Muscle of back (tissue), 3 donors: ENCODE measurements at regions not wholly inside any gene's neighbourhood (a gene's known extent, or its start where the extent isn't known, plus 50 kb on each side); places are given as distances from the start of the nearest gene placed in this dataset.
"Not testable (repeated sequence)": the region's sequence is repeated elsewhere in the genome, so short reads cannot be mapped to it uniquely, and the experiment has no call there.

Source experiments
- DNase-seq, 3 donors: peaks; one replicate each; pipeline versions ENCODE4 v3.0.0 to v3.0.0-alpha.2; 2013

DNA sequence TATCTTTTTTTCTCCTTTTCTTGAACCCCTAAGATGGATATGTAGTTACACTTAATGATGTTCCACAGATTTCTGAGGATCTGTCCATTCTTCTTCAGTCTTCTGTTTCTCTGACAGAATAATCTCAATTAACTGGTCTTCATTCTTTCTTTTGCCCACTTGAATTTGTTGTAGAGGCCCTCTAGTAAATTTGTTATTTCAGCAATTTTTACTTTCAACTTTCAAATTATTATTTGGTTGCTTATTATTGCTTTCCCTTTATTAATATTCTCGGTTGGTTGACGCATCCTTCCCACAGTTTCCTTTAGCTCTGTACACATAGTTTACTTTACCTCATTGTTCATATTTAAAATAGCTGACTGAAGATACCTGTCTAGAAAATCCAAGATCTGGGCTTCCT, 1013.7 kb upstream of the CNTN5 start:
- DNase-seq: no peak

DNA sequence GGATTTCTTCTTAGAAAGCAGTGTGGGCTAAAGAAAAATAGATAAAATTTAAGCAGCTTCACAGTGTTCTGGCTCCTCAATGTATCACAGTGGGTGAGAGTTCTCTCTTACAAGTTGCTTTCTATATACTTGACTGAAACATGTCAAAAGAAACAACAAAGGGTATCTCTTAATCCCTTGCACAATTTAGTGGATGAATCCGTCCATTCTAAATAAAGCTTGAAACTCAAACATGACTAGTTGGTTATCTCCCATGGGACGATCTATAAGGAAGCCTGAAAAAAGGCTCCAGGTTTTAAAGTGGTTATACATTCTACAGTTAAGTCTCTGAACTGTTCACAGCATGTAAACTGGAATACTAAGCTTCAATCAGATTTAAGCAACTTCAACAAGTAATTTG, 993.1 kb upstream of the CNTN5 start:
- no peak for DNase-seq

DNA sequence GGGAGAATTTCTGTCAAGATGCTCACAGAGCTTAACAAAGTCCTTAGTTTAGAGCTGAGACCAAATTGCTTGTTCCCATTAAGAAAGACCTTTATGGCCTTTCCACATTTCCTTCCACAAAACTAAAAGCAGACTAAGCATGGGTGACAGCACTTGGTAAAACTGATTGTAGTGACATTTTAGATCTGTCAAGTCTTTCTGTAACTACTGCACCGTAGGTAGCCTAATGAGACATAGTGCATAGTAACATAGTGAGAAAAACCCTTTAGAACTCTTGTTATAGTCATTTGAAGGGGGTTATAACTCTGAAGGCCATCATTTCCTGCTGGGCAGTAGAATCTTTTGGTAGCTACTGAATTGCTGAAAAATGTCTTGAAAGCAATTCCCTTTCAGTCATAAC, 990.9 kb upstream of the CNTN5 start:
- no peak for DNase-seq

DNA sequence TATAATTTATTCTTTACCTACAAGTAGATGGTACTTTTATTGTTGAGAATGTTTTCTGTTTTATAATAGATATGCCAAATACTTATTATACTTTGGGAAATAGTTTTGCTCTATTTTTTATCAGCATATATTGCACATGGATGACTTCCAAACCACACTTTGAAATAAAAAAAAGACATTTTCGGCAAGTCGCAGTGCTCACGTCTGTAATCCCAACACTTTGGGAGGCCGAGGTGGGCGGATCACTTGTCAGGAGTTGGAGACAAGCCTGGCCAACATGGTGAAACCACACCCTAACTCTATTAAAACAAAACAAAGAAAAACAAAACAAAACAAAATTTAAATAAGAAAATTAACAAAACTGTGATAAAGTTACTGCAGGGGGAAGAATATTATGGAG, 983.9 kb upstream of the CNTN5 start:
- no peak for DNase-seq

DNA sequence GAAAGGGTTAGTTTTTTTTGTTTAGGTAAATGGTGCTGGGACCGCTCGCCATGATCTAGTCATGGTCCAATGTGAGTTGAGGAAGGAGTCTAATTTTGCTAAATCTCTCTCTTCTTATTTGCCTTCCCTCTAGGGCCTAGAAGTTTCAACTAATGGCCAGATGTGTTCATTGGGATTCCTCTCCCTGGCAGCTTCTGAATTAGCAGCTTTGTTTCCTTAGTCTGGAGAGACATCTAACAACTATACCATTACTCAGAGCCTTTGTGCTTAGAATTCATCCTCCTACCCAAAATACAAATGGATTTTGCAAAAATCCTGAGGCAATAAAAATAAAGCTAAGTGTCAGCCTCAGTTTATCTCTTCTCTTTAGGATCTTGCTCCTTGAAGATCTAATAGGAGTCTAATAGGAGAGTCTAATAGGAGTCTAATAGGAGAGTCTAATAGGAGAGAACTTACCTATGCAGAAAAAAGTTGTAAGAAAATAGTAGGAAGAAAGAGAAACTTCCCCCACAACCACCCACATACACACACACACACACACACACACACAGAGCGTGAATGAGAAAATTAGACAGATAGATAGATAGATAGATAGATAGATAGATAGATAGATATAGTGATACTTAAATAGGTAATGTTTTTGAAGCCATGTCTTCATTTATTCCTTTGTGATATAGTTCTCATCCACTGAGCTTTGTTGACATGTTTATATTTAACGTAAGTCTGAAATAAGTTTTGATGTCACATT, 980.5 kb upstream of the CNTN5 start:
- DNase-seq: no peak

DNA sequence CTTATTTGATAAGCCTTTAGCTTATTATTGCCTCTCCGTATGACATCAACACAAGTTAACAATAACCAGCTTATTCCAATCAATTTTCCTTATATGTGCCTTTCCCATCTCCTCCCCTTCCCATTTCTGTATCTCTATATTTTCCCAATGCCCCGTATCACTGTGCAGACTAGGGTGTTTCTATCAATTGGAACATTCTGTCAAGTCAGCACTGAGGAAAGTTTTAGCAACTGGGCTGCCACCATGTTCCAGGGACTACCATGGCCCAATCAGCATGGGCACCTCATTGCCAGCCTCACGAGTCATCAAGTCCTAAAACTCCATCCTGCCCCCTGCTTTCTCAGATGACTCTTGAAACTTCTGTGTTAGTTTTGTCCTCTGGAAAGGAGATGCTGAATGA, 973.1 kb upstream of the CNTN5 start:
- no peak for DNase-seq

DNA sequence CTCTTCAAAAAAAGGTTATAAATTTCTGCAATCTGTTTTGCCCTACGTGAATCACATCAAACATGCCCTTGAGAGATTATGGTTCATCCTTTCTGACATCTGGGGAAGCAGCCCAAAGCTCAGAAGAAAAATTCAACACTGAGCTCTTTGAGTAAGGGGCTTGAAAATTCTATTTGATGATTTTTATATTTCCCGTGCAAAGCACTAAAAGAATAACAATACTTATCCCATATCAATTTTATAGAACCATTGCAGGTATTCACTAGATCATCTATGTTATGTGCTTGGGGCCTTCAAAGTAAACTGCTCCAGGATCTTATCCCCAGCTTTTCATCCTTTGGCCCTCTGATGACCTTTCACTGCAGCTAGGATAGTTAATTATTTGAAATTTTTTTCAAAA, 966.9 kb upstream of the CNTN5 start:
- DNase-seq: no peak

DNA sequence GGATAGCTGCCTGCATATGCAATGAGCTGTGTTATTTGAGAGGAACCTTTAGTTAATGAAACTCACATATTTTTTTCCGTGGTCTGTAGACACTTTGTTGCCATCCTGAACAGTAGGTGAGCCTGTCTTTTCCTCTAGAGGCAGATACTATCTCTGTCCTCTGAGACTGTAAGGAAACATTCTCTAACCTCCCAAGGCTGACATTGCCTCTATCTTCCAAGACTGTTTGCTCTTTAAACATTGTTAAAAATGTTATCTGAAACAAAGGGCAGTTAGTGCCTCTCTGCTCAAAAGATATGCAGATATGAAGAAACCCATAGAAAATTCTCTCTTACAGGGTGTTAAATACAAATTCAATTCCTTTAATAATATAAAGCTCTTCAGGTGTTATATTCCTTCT, 963.8 kb upstream of the CNTN5 start:
- DNase-seq: no peak

DNA sequence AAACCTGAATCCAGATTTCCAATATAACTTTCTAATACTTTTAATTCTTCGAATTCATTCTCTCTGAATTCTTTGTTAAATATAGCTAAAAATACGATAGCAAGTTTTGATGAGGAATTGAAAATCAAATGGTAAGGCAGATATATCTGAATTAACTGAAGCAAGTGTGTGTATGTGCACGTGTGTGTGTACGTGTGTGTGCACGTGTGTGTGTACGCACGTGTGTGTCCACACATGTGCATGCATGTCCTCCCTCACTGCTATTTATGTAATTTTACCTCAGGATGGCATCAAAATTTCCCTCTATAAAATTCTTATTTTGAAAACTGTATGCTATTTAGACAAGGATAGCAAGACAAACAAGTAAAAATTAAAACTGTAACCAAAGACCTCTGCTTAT, 961.3 kb upstream of the CNTN5 start:
- no peak for DNase-seq

DNA sequence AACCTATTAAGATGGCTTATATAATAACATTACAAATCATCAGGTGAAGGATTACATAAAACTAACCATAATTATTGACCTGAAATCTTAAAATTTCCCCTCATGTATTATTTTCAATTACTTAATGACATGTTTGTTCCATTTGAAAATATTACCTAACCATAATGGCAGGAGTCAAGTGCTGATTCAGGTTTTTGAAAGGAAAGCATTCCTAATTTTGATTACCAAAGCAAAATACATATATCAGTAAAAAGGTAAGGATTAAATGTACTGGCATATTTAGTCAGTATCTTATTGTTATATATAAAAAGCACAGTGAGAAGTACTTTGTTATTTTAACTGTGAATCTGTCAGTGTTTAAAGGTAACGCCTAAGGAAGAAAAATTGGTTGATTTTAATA, 960.0 kb upstream of the CNTN5 start:
- no peak for DNase-seq

DNA sequence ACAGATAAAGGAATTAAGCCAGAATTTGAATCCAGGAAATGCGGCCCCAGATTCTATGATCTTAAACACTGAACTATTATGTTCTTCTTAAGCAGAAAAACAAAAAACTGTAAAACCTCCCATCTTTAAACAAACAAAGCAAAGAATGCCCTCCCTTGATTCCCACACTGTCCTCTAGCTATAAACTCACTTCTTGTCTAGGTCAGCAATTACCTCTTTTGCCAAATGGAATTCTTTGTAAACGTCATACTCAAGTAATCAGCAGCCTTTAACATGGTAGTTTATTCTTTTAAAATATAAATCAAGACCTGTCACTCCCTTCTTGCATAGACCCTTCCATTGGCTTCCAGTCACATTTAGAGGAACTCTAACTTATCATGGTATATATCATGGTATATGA, 958.9 kb upstream of the CNTN5 start:
- no peak for DNase-seq

DNA sequence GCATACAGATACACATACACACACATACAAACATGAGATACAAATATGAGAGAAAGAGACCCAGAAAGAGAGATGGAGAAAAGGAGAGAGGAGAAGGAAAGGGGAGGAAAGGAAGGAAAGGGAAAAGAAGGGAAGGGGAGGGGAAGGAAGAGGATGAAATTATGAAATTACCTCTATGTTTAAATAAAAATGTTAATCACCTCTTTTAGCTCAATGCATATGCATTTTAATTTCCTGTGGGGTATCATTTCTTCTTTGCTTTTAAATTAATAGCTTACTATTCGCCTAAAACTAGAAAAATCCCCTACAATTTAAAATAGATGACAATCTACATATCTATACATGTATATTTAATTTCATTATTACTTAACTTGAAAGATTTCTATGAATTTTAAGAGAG, 958.0 kb upstream of the CNTN5 start:
- no peak for DNase-seq

DNA sequence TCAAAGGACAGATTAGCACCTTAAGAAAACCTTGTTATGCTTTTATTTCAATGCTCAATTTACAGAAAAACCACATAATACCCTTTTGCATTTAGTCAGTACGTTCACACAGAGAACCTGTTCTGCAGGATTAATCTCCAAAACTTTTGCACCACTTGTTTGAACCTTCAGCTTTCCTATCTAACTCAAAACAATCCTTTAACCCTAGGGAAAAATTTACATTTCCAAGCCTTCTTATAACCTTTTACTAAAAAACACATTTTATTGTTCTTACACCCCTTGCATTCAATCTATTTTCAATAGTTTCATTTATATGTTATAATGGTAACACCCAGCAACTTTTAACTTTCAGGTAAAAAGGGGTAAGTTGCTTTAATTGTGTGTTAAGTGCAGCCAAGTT, 952.5 kb upstream of the CNTN5 start:
- DNase-seq: no peak

DNA sequence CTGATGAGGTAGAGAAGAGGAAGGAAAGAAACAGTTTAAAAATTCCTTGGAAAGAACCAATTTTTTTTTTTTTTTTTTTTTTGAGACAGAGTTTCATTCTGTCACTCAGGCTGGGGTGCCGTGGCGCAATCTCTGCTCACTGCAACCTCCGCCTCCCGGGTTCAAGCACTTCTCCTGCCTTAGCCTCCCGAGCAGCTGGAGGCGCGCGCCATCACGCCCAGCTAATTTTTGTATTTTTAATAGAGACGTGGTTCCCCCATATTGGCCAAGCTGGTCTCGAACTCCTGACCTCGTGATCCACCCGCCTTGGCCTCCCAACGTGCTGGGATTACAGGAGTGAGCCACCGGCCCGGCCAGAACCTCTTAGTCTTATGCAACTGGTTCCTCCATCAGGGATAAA, 951.6 kb upstream of the CNTN5 start:
- DNase-seq: not testable (repeated sequence)

DNA sequence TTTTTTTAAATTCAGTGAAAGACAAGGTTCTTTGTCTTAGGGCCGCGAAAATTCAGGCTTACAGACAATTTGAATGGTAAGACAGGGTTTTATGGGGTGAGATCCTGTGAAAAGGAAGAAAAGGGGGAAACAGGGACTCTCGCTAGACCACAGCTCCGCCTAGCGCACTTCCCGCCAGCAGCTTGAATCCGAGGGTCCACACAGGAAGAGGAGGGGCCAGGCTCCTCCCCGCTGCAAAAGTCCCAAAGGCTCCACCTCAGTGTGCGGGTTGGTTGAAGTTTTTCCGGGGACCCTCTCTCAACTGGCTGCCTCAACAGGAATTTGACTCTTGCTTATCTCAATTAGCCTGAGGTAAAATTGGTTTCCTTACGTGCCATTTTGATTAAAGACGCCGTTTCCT, 950.9 kb upstream of the CNTN5 start:
- no peak for DNase-seq

DNA sequence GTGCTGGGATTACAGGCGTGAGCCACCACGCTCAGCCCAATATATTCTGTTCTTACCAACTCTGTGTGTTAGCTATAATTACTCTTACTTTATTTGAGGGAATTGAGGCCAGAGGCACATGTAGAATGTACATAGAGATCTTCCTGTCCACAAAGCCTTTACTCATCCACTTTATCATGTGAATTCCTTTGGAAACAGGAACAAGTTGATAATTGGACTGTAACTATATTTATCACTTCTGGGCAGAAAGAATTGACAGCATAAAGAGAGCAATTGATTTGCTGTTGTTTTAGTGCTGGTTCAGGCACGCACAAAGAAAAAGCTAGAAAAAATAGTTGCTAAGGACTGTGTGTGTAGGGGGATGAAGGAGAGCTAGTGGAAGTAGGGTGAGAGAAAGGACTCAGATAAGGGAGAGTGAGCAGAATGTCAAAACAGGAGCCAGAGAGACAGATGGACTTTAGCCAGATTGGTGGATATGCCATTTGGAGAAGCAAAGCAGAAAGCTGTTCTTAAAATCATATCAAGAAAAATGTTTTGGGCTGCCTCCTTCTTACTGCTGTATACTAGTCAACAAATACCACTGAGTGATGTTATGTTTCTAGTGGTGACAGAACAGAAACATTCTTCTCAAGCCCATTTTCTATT, 929.8 kb upstream of the CNTN5 start:
- DNase-seq: peak in 1 of 3 donors; percentile 7

DNA sequence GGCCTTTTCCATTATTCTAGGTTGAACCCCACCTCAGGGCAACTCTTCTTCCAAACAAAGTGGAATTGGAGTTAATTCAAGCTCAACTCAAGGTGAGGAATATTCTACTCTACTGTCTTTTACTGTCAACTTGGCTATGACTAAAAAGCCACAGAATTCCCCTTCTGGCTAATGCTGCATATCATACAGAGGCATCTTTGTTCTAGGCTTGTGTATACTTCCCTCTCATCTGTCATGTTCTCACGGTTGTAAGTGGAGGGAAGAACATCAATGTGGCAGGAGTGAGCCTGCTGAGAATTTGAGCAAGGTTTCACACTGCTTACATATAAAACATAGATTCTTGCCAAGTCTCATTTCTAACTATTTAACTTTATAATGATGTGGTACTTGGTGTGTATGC, 921.4 kb upstream of the CNTN5 start:
- DNase-seq: no peak

DNA sequence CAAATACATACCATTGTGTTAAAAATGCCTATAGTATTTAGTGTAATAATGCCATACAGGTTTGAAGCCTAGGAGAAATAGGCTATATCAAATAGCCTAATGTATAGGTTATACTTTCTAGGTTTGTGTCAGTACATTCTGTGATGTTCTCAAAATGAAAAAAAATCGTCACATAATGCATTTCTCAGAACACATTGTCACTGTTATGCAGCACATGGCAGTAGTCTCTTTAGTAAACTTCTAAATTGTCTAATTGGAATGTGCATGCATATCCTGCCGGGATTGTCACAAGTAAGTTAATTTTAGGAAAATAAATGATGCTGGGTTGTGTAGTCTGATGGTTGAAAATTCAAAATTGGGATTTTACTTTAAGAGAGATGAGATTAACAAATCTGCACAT, 920.1 kb upstream of the CNTN5 start:
- no peak for DNase-seq

DNA sequence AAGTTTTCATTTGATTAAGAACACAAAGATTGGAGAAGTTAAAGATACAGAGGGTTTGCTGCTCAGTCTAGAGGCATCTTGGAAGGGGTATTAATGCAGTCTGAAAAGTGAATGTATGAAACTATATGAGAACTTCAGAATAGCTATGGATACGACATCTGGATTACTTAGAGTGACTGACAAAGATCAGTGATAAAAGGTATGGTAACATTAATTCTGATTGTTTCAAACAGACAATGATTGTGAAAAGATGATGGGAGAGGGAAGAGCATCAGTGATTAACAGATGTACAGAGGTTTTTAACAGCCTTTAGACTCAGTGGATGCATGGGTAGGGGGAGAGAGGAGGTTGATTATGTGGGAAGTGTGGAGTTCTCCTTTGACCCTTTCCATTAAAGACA, 919.4 kb upstream of the CNTN5 start:
- no peak for DNase-seq

DNA sequence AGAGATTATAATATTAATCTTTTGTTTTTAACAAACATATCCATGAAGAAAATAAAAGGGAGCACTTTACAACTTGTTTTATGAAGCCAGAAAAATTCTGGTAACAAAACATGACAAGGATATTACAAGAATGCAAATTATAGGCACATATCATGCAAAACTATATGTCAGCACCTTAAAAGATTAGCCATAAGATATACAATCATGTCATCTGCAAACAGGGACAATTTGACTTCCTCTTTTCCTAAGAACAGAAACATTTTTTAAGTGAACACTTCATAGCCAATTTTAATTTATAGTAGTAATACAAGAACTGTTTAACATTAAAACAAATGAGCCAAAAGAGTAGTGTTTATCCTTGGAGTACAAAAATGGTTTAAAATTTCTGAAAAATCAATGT, 916.5 kb upstream of the CNTN5 start:
- no peak for DNase-seq

DNA sequence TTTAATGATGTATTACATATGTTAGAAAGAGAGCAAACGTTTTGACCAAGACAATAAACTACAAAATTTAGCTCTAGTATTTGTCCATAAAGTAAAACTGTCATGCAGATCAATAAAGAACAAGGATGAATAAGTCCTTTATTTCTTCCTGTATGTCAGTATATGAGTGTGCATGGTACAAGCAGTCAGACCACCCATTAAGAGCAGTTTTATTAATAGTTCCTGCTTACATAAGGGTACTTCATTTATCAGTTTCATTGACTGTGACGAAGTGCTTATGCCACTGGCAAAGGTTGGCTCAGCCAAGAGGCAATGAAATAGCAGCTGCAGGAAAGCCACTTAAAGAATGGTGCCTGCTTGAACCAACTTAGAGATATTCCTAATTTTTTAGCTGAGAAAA, 913.0 kb upstream of the CNTN5 start:
- no peak for DNase-seq

DNA sequence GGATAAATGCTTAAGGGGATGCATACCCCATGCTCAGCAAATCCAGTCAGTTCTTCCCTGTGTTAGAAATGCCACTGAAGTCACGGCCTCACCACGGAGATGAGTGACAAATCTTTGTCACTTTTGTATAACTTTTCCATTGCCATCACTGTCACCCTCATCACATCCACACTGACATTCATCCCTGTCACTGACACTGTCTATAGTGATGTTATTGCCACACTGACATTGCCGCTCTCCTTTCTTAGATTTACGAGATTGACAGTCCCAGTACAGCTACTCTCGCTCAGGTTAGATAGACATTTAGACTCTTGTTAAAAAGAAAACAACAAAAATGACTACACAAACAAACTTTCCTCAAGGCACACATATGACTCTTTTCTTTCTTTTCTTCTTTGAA, 910.7 kb upstream of the CNTN5 start:
- DNase-seq: no peak

DNA sequence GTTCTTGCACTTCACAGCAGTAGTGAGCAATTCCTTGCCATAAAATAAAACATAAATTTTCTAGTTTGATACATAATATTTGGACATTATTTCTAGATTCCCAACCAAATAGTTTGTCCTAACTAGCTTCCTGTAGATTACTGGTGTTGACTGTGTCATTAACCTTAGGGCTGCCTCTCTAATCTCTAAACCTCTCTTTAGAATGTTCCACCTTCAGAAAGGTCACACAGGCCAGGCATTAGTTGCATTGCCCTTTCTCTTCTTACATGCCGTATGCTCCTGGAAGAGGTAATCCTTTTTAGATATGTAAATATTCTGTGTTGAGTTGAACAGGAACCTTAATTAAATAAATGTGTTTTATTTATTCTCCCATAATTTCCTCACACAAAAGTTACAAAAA, 904.9 kb upstream of the CNTN5 start:
- no peak for DNase-seq

DNA sequence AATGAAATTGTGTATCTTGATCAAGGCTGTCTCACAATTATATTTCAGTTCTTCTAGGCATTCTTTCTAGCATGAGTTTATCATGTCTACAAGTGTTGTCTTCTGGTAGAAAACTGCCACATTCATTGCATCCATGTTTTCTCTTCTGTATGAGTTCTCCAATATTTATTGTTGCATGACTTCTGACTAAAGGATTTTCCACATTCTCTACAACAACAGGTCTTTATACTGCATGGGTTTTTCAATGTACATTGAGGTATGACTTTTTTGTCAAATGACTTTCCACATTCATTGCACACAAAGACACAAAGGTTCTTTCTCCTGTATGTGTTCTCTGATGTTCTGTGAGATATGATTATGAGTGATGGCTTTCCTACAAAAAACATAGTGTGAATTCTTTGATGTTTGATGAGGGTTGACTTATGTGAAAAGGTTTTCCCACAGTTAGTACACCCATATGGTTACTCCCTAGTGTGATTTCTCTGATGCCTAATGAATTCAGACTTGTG, 890.6 kb upstream of the CNTN5 start:
- DNase-seq: no peak
